K562 (cell line): ENCODE measurements at regions not wholly inside any gene's neighbourhood (a gene's known extent, or its start where the extent isn't known, plus 50 kb on each side); places are given as distances from the start of the nearest gene placed in this dataset.

Source experiments
- CTCF ChIP-seq, 3 experiments: IDR thresholded peaks in 2 of 3; conservative IDR thresholded peaks in 1 of 3; 2 replicates each; pipeline ENCODE4 v1.5.1; 2011 to 2012; ENCODE audit warnings: low read length in 3 of 3, mild to moderate bottlenecking in 3 of 3, control low read depth in 2 of 3, improper control_type of control experiment in 1 of 3, inconsistent platforms in 1 of 3, low read depth in 1 of 3, mixed read lengths in 1 of 3, moderate library complexity in 1 of 3; ENCODE audit not compliant: insufficient read depth in 2 of 3
- EZH2 ChIP-seq: IDR thresholded peaks from 2 replicates; pipeline ENCODE4 v1.6.1; 2012; ENCODE audit warnings: low read depth, mild to moderate bottlenecking, inconsistent platforms, low read length, borderline replicate concordance
- HDAC2 ChIP-seq: fragments of 450-650 bp; IDR thresholded peaks from 2 replicates; pipeline ENCODE4 v1.6.1; 2016; ENCODE audit warnings: mild to moderate bottlenecking
- NFIC ChIP-seq: fragments of 450-650 bp; IDR thresholded peaks from 2 replicates; pipeline ENCODE4 v1.6.1; 2017; ENCODE audit warnings: mild to moderate bottlenecking, inconsistent platforms
- POLR2AphosphoS5 ChIP-seq: IDR thresholded peaks from 2 replicates; pipeline ENCODE4 v1.6.1; 2011; ENCODE audit warnings: mild to moderate bottlenecking, low read depth, low read length, moderate library complexity; ENCODE audit not compliant: control insufficient read depth, insufficient read depth
- POLR3A ChIP-seq: IDR thresholded peaks from 2 replicates; pipeline ENCODE4 v1.6.1; 2011; ENCODE audit warnings: borderline replicate concordance, mild to moderate bottlenecking, moderate library complexity; ENCODE audit not compliant: insufficient read length, insufficient read depth; ENCODE audit errors: extremely low read depth
- SOX6 ChIP-seq: fragments of 450-650 bp; IDR thresholded peaks from 2 replicates; pipeline ENCODE4 v1.6.1; 2014; ENCODE audit warnings: mild to moderate bottlenecking

- TF ChIP-seq HDAC2 (no peak), CTCF (IDR thresholded peaks at IDR 0.05 in 2 of 3, conservative IDR thresholded peaks at IDR 0.05 in 1 of 3; ENCODE audit: insufficient read depth in 2 of 3, low read depth in 1 of 3, low read length in 3 of 3) (no peak), EZH2 (no peak), POLR3A (no peak), POLR2AphosphoS5 (no peak), NFIC (no peak), SOX6 (no peak)
Measured at GRCh38 chr21:23398726-23399125, 2208.6 kb downstream of the MRPL39 start.
